ENCODE measurements at regions not wholly inside any gene's neighbourhood (a gene's known extent, or its start where the extent isn't known, plus 50 kb on each side); places are given as distances from the start of the nearest gene placed in this dataset.
"Not testable (repeated sequence)": the region's sequence is repeated elsewhere in the genome, so short reads cannot be mapped to it uniquely, and the experiment has no call there.

GRCh38 chr10:42263259-42263658, 375.1 kb downstream of the ZNF33B start:
- TF ChIP-seq, protein P1, sequence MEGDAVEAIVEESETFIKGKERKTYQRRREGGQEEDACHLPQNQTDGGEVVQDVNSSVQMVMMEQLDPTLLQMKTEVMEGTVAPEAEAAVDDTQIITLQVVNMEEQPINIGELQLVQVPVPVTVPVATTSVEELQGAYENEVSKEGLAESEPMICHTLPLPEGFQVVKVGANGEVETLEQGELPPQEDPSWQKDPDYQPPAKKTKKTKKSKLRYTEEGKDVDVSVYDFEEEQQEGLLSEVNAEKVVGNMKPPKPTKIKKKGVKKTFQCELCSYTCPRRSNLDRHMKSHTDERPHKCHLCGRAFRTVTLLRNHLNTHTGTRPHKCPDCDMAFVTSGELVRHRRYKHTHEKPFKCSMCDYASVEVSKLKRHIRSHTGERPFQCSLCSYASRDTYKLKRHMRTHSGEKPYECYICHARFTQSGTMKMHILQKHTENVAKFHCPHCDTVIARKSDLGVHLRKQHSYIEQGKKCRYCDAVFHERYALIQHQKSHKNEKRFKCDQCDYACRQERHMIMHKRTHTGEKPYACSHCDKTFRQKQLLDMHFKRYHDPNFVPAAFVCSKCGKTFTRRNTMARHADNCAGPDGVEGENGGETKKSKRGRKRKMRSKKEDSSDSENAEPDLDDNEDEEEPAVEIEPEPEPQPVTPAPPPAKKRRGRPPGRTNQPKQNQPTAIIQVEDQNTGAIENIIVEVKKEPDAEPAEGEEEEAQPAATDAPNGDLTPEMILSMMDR (IDR thresholded peaks at IDR 0.05) = not testable (repeated sequence)
- not testable (repeated sequence) for TF ChIP-seq POLR2A (IDR thresholded peaks at IDR 0.05)
